OCI-LY3 (cell line): ENCODE measurements at regions not wholly inside any gene's neighbourhood (a gene's known extent, or its start where the extent isn't known, plus 50 kb on each side); places are given as distances from the start of the nearest gene placed in this dataset.

Source experiments
- CTCF ChIP-seq: fragments of 200-600, 300-600 bp; sonication (generic); IDR thresholded peaks from 2 replicates; pipeline ENCODE4 v1.5.1; 2014; ENCODE audit warnings: antibody characterized with exemption, low read length, low read depth
- EZH2phosphoT487 ChIP-seq: fragments of 200-600 bp; shearing (Covaris generic); IDR thresholded peaks from 2 replicates; pipeline ENCODE4 v1.6.1; 2018; ENCODE audit warnings: antibody characterized with exemption, mixed run types, low read depth

GRCh38 chr11:32290783-32291182 lies 144.6 kb downstream of the WT1 start:
- TF ChIP-seq CTCF (no peak), EZH2phosphoT487 (no peak)
